ENCODE measurements at regions not wholly inside any gene's neighbourhood (a gene's known extent, or its start where the extent isn't known, plus 50 kb on each side); places are given as distances from the start of the nearest gene placed in this dataset.

DNA sequence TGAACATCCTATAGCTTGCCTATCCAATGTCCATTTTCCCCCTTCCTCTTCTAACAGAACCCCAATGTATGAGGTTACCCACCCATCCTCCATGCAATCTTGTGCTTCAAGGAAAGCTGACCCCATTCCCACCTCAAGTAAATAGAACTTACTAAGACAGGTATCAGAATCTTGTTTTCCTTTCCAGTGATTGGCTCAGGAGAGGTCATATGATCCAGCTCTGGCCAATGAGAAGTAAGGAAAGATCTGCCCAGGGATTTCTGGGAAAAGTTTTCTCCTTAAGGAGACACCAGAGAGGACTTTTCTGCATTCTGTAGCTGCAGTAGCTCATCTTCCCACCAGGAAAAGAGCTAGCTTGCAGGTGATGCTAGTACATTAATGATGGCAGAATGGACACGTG lies 341.8 kb upstream of the ZFP64 start:
- no peak for TF ChIP-seq POLR2A (IDR thresholded peaks at IDR 0.05)
- TF ChIP-seq, protein P1, sequence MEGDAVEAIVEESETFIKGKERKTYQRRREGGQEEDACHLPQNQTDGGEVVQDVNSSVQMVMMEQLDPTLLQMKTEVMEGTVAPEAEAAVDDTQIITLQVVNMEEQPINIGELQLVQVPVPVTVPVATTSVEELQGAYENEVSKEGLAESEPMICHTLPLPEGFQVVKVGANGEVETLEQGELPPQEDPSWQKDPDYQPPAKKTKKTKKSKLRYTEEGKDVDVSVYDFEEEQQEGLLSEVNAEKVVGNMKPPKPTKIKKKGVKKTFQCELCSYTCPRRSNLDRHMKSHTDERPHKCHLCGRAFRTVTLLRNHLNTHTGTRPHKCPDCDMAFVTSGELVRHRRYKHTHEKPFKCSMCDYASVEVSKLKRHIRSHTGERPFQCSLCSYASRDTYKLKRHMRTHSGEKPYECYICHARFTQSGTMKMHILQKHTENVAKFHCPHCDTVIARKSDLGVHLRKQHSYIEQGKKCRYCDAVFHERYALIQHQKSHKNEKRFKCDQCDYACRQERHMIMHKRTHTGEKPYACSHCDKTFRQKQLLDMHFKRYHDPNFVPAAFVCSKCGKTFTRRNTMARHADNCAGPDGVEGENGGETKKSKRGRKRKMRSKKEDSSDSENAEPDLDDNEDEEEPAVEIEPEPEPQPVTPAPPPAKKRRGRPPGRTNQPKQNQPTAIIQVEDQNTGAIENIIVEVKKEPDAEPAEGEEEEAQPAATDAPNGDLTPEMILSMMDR (IDR thresholded peaks at IDR 0.05) = no peak
